ENCODE measurements at regions not wholly inside any gene's neighbourhood (a gene's known extent, or its start where the extent isn't known, plus 50 kb on each side); places are given as distances from the start of the nearest gene placed in this dataset.

- TF ChIP-seq CTCF (IDR thresholded peaks at IDR 0.05; ENCODE audit: insufficient read depth, low read length) (no peak), POLR2AphosphoS5 (IDR thresholded peaks at IDR 0.05; ENCODE audit: low read depth) (no peak), SPI1 (IDR thresholded peaks at IDR 0.05; ENCODE audit: borderline replicate concordance, low read depth) (no peak), GABPA (IDR thresholded peaks at IDR 0.05; ENCODE audit: low read depth) (no peak)
Measured at GRCh38 chr6:22129751-22130150, 167.1 kb downstream of the PRL start.
